ENCODE measurements at regions not wholly inside any gene's neighbourhood (a gene's known extent, or its start where the extent isn't known, plus 50 kb on each side); places are given as distances from the start of the nearest gene placed in this dataset.

DNA sequence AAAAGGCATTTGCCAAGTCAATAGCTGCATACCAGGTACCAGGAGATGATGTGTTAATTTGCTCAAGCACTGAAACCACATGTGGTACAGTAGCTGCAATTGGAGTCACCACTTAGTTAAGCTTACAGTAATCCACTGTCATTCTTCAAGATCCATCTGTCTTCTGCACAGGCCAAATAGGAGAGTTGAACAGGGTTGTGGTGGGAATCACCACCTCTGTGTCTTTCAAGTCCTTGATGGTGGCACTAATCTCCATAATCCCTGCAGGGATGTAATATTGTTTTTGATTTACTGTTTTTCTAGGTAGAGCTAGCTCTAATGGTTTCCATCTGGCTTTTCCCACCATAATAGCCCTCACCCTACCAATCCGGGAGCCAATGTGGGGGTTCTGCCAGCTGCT, 91.9 kb downstream of the FCRL5 start:
- TF ChIP-seq, protein P1, sequence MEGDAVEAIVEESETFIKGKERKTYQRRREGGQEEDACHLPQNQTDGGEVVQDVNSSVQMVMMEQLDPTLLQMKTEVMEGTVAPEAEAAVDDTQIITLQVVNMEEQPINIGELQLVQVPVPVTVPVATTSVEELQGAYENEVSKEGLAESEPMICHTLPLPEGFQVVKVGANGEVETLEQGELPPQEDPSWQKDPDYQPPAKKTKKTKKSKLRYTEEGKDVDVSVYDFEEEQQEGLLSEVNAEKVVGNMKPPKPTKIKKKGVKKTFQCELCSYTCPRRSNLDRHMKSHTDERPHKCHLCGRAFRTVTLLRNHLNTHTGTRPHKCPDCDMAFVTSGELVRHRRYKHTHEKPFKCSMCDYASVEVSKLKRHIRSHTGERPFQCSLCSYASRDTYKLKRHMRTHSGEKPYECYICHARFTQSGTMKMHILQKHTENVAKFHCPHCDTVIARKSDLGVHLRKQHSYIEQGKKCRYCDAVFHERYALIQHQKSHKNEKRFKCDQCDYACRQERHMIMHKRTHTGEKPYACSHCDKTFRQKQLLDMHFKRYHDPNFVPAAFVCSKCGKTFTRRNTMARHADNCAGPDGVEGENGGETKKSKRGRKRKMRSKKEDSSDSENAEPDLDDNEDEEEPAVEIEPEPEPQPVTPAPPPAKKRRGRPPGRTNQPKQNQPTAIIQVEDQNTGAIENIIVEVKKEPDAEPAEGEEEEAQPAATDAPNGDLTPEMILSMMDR (IDR thresholded peaks at IDR 0.05): no peak
- no peaks in the 10 kb centered on the region for H3K4me1 Mint-ChIP-seq

DNA sequence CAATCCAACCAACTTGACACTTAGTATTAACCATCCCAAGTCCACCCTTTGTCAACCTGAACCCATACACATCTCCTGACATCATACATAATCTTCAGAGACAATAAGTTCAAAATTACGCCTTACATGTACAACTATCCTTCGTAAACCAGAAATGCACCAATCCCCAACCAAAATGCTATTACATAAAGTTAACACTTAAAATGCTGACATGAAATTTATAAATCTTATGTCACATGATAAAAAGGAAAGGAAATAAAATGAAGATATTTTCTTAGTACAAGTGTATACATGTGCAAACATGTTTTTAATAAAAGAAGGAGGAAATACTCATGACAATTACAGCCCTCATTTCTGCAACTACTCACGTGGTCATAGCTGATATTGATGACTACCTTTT, 95.0 kb downstream of the FCRL5 start:
- Histone ChIP-seq H3K4me1 (ENCODE audit: control insufficient read depth in 1 of 2, insufficient read depth in 2 of 2, low read length in 2 of 2) (no peaks in the 10 kb centered on the region), H3K27me3 (ENCODE audit: control insufficient read depth in 2 of 2, insufficient read depth in 2 of 2, low read length in 2 of 2) (no peaks in the 10 kb centered on the region), H3K4me3 (replicated peaks in 1 of 3; ENCODE audit: low read depth in 2 of 3, low read length in 3 of 3) (no peak overlapping the region), H3K9ac (ENCODE audit: insufficient read depth, low read length, poor library complexity, severe bottlenecking) (no peak overlapping the region), H3K79me2 (ENCODE audit: insufficient read depth, low read length) (no peaks in the 10 kb centered on the region), H4K20me1 (ENCODE audit: insufficient read depth, low read length) (no peaks in the 10 kb centered on the region), H3K9me3 (replicated peaks in 1 of 2; ENCODE audit: control insufficient read depth in 1 of 2, insufficient read depth in 1 of 2, low read length in 2 of 2) (no peaks in the 10 kb centered on the region), H2AFZ (ENCODE audit: insufficient read depth, low read depth, low read length, poor library complexity, severe bottlenecking) (no peak overlapping the region), H3K4me2 (replicated peaks; ENCODE audit: extremely low read depth, low read length, poor library complexity, severe bottlenecking) (no peak overlapping the region), H3K27ac (ENCODE audit: low read depth in 1 of 2, low read length in 2 of 2) (no peak overlapping the region), H3K36me3 (replicated peaks in 1 of 2; ENCODE audit: control insufficient read depth in 1 of 2, insufficient read depth in 2 of 2, low read length in 2 of 2) (no peaks in the 10 kb centered on the region)
- Mint-ChIP-seq H3K27ac (no peak overlapping the region), H3K4me1 (no peaks in the 10 kb centered on the region), H3K27me3 (ENCODE audit: low read depth in 3 of 3) (peaks cover 0 to 4% (median 2%) of the 10 kb centered on the region in 3 donors), H3K9me3 (peaks cover 0 to 11% (median 0%) of the 10 kb centered on the region in 7 donors), H3K4me3 (no peak overlapping the region), H3K36me3 (no peaks in the 10 kb centered on the region)
- intact Hi-C loops (cut with micrococcal nuclease): no loop called here
- WGBS (ENCODE audit: insufficient coverage): no CpG with 5 or more reads among the region's 3 CpGs
- TF ChIP-seq, protein P1 (IDR thresholded peaks at IDR 0.05): no peak
- DNase-seq: no peak

More for the DNA sequence above, 91.9 kb downstream of the FCRL5 start:
- Histone ChIP-seq H3K27me3 (ENCODE audit: control insufficient read depth in 2 of 2, insufficient read depth in 2 of 2, low read length in 2 of 2) (no peaks in the 10 kb centered on the region), H3K9me3 (replicated peaks in 1 of 2; ENCODE audit: control insufficient read depth in 1 of 2, insufficient read depth in 1 of 2, low read length in 2 of 2) (no peaks in the 10 kb centered on the region), H3K4me3 (replicated peaks in 1 of 3; ENCODE audit: low read depth in 2 of 3, low read length in 3 of 3) (no peak overlapping the region), H3K79me2 (ENCODE audit: insufficient read depth, low read length) (no peaks in the 10 kb centered on the region), H3K4me2 (replicated peaks; ENCODE audit: extremely low read depth, low read length, poor library complexity, severe bottlenecking) (no peak overlapping the region), H4K20me1 (ENCODE audit: insufficient read depth, low read length) (no peaks in the 10 kb centered on the region), H3K4me1 (ENCODE audit: control insufficient read depth in 1 of 2, insufficient read depth in 2 of 2, low read length in 2 of 2) (no peaks in the 10 kb centered on the region), H3K36me3 (replicated peaks in 1 of 2; ENCODE audit: control insufficient read depth in 1 of 2, insufficient read depth in 2 of 2, low read length in 2 of 2) (no peaks in the 10 kb centered on the region), H3K9ac (ENCODE audit: insufficient read depth, low read length, poor library complexity, severe bottlenecking) (no peak overlapping the region), H3K27ac (ENCODE audit: low read depth in 1 of 2, low read length in 2 of 2) (no peak overlapping the region), H2AFZ (ENCODE audit: insufficient read depth, low read depth, low read length, poor library complexity, severe bottlenecking) (no peak overlapping the region)
- DNase-seq: no peak
- peaks cover 0 to 11% (median 0%) of the 10 kb centered on the region in 7 donors for H3K9me3 Mint-ChIP-seq
- no peak overlapping the region for H3K4me3 Mint-ChIP-seq
- no peaks in the 10 kb centered on the region for H3K36me3 Mint-ChIP-seq
- H3K27ac Mint-ChIP-seq: no peak overlapping the region
- H3K27me3 Mint-ChIP-seq (ENCODE audit: low read depth in 3 of 3): peaks cover 0 to 2% (median 0%) of the 10 kb centered on the region in 3 donors
- WGBS (ENCODE audit: insufficient coverage): 80% methylated on average over 1 of the region's 1 CpG
- intact Hi-C loops (cut with micrococcal nuclease): no loop called here

Data from CD14-positive monocyte (primary cell).